ENCODE measurements at regions not wholly inside any gene's neighbourhood (a gene's known extent, or its start where the extent isn't known, plus 50 kb on each side); places are given as distances from the start of the nearest gene placed in this dataset.

- TF ChIP-seq, protein P1, sequence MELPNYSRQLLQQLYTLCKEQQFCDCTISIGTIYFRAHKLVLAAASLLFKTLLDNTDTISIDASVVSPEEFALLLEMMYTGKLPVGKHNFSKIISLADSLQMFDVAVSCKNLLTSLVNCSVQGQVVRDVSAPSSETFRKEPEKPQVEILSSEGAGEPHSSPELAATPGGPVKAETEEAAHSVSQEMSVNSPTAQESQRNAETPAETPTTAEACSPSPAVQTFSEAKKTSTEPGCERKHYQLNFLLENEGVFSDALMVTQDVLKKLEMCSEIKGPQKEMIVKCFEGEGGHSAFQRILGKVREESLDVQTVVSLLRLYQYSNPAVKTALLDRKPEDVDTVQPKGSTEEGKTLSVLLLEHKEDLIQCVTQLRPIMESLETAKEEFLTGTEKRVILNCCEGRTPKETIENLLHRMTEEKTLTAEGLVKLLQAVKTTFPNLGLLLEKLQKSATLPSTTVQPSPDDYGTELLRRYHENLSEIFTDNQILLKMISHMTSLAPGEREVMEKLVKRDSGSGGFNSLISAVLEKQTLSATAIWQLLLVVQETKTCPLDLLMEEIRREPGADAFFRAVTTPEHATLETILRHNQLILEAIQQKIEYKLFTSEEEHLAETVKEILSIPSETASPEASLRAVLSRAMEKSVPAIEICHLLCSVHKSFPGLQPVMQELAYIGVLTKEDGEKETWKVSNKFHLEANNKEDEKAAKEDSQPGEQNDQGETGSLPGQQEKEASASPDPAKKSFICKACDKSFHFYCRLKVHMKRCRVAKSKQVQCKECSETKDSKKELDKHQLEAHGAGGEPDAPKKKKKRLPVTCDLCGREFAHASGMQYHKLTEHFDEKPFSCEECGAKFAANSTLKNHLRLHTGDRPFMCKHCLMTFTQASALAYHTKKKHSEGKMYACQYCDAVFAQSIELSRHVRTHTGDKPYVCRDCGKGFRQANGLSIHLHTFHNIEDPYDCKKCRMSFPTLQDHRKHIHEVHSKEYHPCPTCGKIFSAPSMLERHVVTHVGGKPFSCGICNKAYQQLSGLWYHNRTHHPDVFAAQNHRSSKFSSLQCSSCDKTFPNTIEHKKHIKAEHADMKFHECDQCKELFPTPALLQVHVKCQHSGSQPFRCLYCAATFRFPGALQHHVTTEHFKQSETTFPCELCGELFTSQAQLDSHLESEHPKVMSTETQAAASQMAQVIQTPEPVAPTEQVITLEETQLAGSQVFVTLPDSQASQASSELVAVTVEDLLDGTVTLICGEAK (IDR thresholded peaks at IDR 0.05): no peak
- TF ChIP-seq, protein P1 (CRISPR knock-in tag; IDR thresholded peaks at IDR 0.05): no peak
- TF ChIP-seq RFX5 (IDR thresholded peaks at IDR 0.05; ENCODE audit: low read depth, low read length) (no peak), PBX2 (CRISPR knock-in tag; IDR thresholded peaks at IDR 0.05; ENCODE audit: low read depth) (no peak), PBX2 (tag; conservative IDR thresholded peaks at IDR 0.05; ENCODE audit: low read depth) (no peak)
These were observed 97.3 kb upstream of the SMIM21 start (continued) for GRCh38 chr18:75524841-75525240.

Data from K562 (cell line).